ENCODE measurements at regions not wholly inside any gene's neighbourhood (a gene's known extent, or its start where the extent isn't known, plus 50 kb on each side); places are given as distances from the start of the nearest gene placed in this dataset.

GRCh38 chr14:95018821-95019220 is 138.5 kb downstream of the DICER1 start:
- no peaks in the 10 kb centered on the region for H3K27me3 ChIP-seq (ENCODE audit: control insufficient read depth, insufficient read depth, low read length)
- no peak overlapping the region for H3K27ac ChIP-seq (ENCODE audit: low read length)
- peaks cover 4% of the 10 kb centered on the region for H3K9me3 ChIP-seq (ENCODE audit: control insufficient read depth, insufficient read depth, low read length)
- peaks cover 0 to 5% of the 10 kb centered on the region in 2 donors for H3K27me3 Mint-ChIP-seq (ENCODE audit: low read depth in 2 of 2)
- TF ChIP-seq, protein P1, sequence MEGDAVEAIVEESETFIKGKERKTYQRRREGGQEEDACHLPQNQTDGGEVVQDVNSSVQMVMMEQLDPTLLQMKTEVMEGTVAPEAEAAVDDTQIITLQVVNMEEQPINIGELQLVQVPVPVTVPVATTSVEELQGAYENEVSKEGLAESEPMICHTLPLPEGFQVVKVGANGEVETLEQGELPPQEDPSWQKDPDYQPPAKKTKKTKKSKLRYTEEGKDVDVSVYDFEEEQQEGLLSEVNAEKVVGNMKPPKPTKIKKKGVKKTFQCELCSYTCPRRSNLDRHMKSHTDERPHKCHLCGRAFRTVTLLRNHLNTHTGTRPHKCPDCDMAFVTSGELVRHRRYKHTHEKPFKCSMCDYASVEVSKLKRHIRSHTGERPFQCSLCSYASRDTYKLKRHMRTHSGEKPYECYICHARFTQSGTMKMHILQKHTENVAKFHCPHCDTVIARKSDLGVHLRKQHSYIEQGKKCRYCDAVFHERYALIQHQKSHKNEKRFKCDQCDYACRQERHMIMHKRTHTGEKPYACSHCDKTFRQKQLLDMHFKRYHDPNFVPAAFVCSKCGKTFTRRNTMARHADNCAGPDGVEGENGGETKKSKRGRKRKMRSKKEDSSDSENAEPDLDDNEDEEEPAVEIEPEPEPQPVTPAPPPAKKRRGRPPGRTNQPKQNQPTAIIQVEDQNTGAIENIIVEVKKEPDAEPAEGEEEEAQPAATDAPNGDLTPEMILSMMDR (IDR thresholded peaks at IDR 0.05) = no peak
- intact Hi-C loops (cut with micrococcal nuclease) = no loop called here
- H3K36me3 ChIP-seq (ENCODE audit: control insufficient read depth, insufficient read depth, low read length) = no peaks in the 10 kb centered on the region
- 77% methylated on average over 4 of the region's 4 CpGs for WGBS (ENCODE audit: insufficient coverage)
- H3K36me3 Mint-ChIP-seq = no peaks in the 10 kb centered on the region
- no peaks in the 10 kb centered on the region for H3K9me3 Mint-ChIP-seq
- no peak overlapping the region for H3K4me3 ChIP-seq (ENCODE audit: low read length)
- ATAC-seq (no peak), DNase-seq (no peak)
- H3K4me3 Mint-ChIP-seq = no peak overlapping the region
- no peaks in the 10 kb centered on the region for H3K4me1 Mint-ChIP-seq
- no peaks in the 10 kb centered on the region for H3K4me1 ChIP-seq (ENCODE audit: control insufficient read depth, insufficient read depth, low read length)
- no peak overlapping the region for H3K27ac Mint-ChIP-seq

GRCh38 chr14:95015046-95015445 is 142.3 kb downstream of the DICER1 start:
- no peaks in the 10 kb centered on the region for H3K9me3 ChIP-seq (ENCODE audit: control insufficient read depth, insufficient read depth, low read length)
- no peak overlapping the region for H3K4me3 ChIP-seq (ENCODE audit: low read length)
- no peak overlapping the region for H3K27ac Mint-ChIP-seq
- TF ChIP-seq, protein P1 (IDR thresholded peaks at IDR 0.05) = no peak
- no peaks in the 10 kb centered on the region for H3K36me3 ChIP-seq (ENCODE audit: control insufficient read depth, insufficient read depth, low read length)
- H3K4me1 ChIP-seq (ENCODE audit: control insufficient read depth, insufficient read depth, low read length) = no peaks in the 10 kb centered on the region
- no CpG with 5 or more reads among the region's 1 CpG for WGBS (ENCODE audit: insufficient coverage)
- H3K4me1 Mint-ChIP-seq = no peaks in the 10 kb centered on the region
- no peaks in the 10 kb centered on the region for H3K27me3 ChIP-seq (ENCODE audit: control insufficient read depth, insufficient read depth, low read length)
- peaks cover 0 to 12% of the 10 kb centered on the region in 2 donors for H3K27me3 Mint-ChIP-seq (ENCODE audit: low read depth in 2 of 2)
- H3K27ac ChIP-seq (ENCODE audit: low read length) = no peak overlapping the region
- H3K4me3 Mint-ChIP-seq = no peak overlapping the region
- intact Hi-C loops (cut with micrococcal nuclease) = no loop called here
- H3K9me3 Mint-ChIP-seq = no peaks in the 10 kb centered on the region
- DNase-seq (no peak), ATAC-seq (no peak)
- no peaks in the 10 kb centered on the region for H3K36me3 Mint-ChIP-seq

DNA sequence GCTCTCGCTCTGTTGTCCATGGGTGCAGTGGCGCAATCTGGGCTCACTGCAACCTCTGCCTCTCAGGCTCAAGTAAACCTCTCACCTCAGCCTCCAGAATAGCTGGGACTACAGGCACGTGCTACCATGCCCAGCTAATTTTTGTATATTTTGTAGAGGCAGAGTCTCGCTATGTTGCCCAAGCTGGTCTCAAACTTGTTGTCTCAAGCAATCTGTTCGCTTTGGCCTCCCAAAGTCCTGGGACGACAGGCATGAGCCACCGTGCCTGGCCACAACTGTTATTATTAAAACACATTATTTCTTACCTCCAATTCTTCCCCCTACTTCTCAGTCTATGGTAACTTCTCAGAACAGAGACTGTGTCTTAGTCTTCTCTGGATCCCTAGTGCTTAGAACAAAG is 143.3 kb downstream of the DICER1 start:
- Histone ChIP-seq H3K27ac (ENCODE audit: low read length) (no peak overlapping the region), H3K4me3 (ENCODE audit: low read length) (no peak overlapping the region), H3K36me3 (ENCODE audit: control insufficient read depth, insufficient read depth, low read length) (no peaks in the 10 kb centered on the region), H3K9me3 (ENCODE audit: control insufficient read depth, insufficient read depth, low read length) (no peaks in the 10 kb centered on the region), H3K27me3 (ENCODE audit: control insufficient read depth, insufficient read depth, low read length) (no peaks in the 10 kb centered on the region), H3K4me1 (ENCODE audit: control insufficient read depth, insufficient read depth, low read length) (no peaks in the 10 kb centered on the region)
- ATAC-seq (no peak), DNase-seq (no peak)
- TF ChIP-seq, protein P1 (IDR thresholded peaks at IDR 0.05) = no peak
- Mint-ChIP-seq H3K9me3 (no peaks in the 10 kb centered on the region), H3K4me3 (no peak overlapping the region), H3K27me3 (ENCODE audit: low read depth in 2 of 2) (peaks cover 0 to 13% of the 10 kb centered on the region in 2 donors), H3K4me1 (no peaks in the 10 kb centered on the region), H3K27ac (no peak overlapping the region), H3K36me3 (no peaks in the 10 kb centered on the region)
- intact Hi-C loops (cut with micrococcal nuclease) = no loop called here
- WGBS (ENCODE audit: insufficient coverage) = 92% methylated on average over 7 of the region's 7 CpGs

GRCh38 chr14:95011445-95012006 is 145.8 kb downstream of the DICER1 start:
- no peak overlapping the region for H3K27ac Mint-ChIP-seq
- H3K9me3 ChIP-seq (ENCODE audit: control insufficient read depth, insufficient read depth, low read length) = no peaks in the 10 kb centered on the region
- H3K4me3 ChIP-seq (ENCODE audit: low read length) = no peak overlapping the region
- H3K4me1 Mint-ChIP-seq = no peaks in the 10 kb centered on the region
- intact Hi-C loops (cut with micrococcal nuclease) = no loop called here
- H3K9me3 Mint-ChIP-seq = no peaks in the 10 kb centered on the region
- no peaks in the 10 kb centered on the region for H3K36me3 Mint-ChIP-seq
- DNase-seq = no peak
- TF ChIP-seq, protein P1 (IDR thresholded peaks at IDR 0.05) = no peak
- no peak for ATAC-seq
- H3K27me3 ChIP-seq (ENCODE audit: control insufficient read depth, insufficient read depth, low read length) = no peaks in the 10 kb centered on the region
- H3K4me1 ChIP-seq (ENCODE audit: control insufficient read depth, insufficient read depth, low read length) = no peaks in the 10 kb centered on the region
- no peak overlapping the region for H3K27ac ChIP-seq (ENCODE audit: low read length)
- 51% methylated on average over 16 of the region's 16 CpGs for WGBS (ENCODE audit: insufficient coverage)
- no peak overlapping the region for H3K4me3 Mint-ChIP-seq
- peaks cover 15 to 18% of the 10 kb centered on the region in 2 donors for H3K27me3 Mint-ChIP-seq (ENCODE audit: low read depth in 2 of 2)
- H3K36me3 ChIP-seq (ENCODE audit: control insufficient read depth, insufficient read depth, low read length) = no peaks in the 10 kb centered on the region
